Breast epithelium (tissue), 4 donors: ENCODE measurements at regions not wholly inside any gene's neighbourhood (a gene's known extent, or its start where the extent isn't known, plus 50 kb on each side); places are given as distances from the start of the nearest gene placed in this dataset.
"Not testable (repeated sequence)": the region's sequence is repeated elsewhere in the genome, so short reads cannot be mapped to it uniquely, and the experiment has no call there.

Experiments
- DNase-seq, 2 donors: peaks; one replicate each; pipeline ENCODE4 v3.0.0-alpha.2; 2019; ENCODE audit warnings: low spot score in 2 of 2
- H3K27ac ChIP-seq, 2 donors: fragments of 200-600 bp; sonication (generic) in 1 of 2; one replicate each; pipeline ENCODE4 v1.5.1; 2016 to 2019; ENCODE audit warnings: mild to moderate bottlenecking in 1 of 2
- H3K27me3 ChIP-seq, 2 donors: fragments of 200-600 bp; sonication (generic) in 1 of 2; one replicate each; pipeline versions ENCODE4 v1.5.1 to v1.6.0; 2017 to 2019; ENCODE audit warnings: control low read depth in 1 of 2, mild to moderate bottlenecking in 1 of 2
- H3K36me3 ChIP-seq: fragments of 200-600 bp; one replicate; pipeline ENCODE4 v1.5.1; 2019
- H3K4me1 ChIP-seq, 2 donors: fragments of 200-600 bp; sonication (generic); one replicate each; pipeline ENCODE4 v1.5.1; 2016 to 2019; ENCODE audit warnings: control low read depth in 1 of 2
- H3K4me3 ChIP-seq, 3 donors: fragments of 200-600 bp; sonication (generic); 1 replicate in 2 of 3; 2 replicates in 1 of 3; pipeline ENCODE4 v1.5.1; 2016 to 2019; ENCODE audit warnings: mild to moderate bottlenecking in 3 of 3, moderate library complexity in 2 of 3
- H3K9me3 ChIP-seq, 2 donors: fragments of 200-600 bp; sonication (generic) in 1 of 2; one replicate each; pipeline ENCODE4 v1.5.1; 2016 to 2019; ENCODE audit warnings: control low read depth in 1 of 2
- POLR2A ChIP-seq: fragments of 450-650 bp; IDR thresholded peaks from one replicate; pipeline ENCODE4 v1.6.1; 2016; ENCODE audit warnings: antibody characterized with exemption, mild to moderate bottlenecking, moderate library complexity
- POLR2AphosphoS5 ChIP-seq, 3 donors: sonication (generic); formaldehyde crosslinking; IDR thresholded peaks; one replicate each; pipeline ENCODE4 v1.6.1; 2017; ENCODE audit warnings: antibody characterized with exemption in 3 of 3
- intact Hi-C: fragments of 100-400 bp; cut with DNase I; formaldehyde crosslinking; loops from one replicate; pipeline ENCODE4 v1.15.1; 2023; ENCODE audit warnings: low total_unique reads
- TF ChIP-seq, protein P1 (sequence below), 3 donors: fragments of 450-650 bp; IDR thresholded peaks; one replicate each; pipeline ENCODE4 v1.5.1; 2016 to 2017; ENCODE audit warnings: antibody characterized with exemption in 3 of 3, mild to moderate bottlenecking in 3 of 3, moderate library complexity in 3 of 3

DNA sequence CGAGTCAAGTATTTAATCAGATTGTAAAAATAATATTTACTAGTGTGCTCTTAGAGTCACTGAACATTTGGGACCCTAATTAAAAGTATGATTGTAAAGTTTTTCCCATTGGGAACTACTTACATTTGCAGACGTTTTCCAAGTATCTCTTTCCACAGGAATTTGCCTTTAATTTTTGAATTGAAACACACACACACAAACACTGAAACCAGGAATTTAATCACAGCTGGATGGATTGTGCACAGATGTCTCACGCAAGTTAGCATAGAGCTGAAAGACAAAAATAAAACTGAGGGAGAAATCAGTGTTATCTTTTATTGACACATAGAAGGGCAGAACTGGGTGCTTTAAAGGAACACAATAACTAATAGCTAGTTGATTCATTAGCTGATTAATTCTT lies 230.7 kb downstream of the RND3 start:
- Histone ChIP-seq H3K36me3 (no peaks in the 10 kb centered on the region), H3K9me3 (no peaks in the 10 kb centered on the region), H3K4me3 (no peak overlapping the region), H3K27ac (no peak overlapping the region), H3K27me3 (no peaks in the 10 kb centered on the region), H3K4me1 (no peaks in the 10 kb centered on the region)
- intact Hi-C loops = no loop called here
- DNase-seq = no peak
- TF ChIP-seq, protein P1, sequence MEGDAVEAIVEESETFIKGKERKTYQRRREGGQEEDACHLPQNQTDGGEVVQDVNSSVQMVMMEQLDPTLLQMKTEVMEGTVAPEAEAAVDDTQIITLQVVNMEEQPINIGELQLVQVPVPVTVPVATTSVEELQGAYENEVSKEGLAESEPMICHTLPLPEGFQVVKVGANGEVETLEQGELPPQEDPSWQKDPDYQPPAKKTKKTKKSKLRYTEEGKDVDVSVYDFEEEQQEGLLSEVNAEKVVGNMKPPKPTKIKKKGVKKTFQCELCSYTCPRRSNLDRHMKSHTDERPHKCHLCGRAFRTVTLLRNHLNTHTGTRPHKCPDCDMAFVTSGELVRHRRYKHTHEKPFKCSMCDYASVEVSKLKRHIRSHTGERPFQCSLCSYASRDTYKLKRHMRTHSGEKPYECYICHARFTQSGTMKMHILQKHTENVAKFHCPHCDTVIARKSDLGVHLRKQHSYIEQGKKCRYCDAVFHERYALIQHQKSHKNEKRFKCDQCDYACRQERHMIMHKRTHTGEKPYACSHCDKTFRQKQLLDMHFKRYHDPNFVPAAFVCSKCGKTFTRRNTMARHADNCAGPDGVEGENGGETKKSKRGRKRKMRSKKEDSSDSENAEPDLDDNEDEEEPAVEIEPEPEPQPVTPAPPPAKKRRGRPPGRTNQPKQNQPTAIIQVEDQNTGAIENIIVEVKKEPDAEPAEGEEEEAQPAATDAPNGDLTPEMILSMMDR (IDR thresholded peaks at IDR 0.05) = no peak
- TF ChIP-seq POLR2A = no peak
- no peak for TF ChIP-seq POLR2AphosphoS5 (IDR thresholded peaks at IDR 0.05)

DNA sequence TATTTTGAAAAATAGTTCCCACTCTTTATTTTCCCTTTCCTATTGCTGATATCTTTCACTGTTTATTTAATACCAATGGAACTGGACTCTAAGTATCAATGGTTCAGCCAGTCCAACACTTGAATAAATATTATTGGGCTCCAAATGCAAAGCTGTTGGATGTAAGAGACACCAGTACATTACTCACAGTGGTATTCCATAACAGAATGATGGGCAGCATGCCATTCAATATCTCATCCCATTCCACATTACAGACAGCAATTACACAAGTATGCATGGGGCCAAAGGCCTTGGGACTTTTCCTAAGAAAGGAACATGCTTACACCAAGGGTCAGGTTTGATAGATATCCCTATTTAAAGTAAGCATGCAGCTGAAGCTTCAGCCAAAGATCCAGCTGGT lies 231.9 kb downstream of the RND3 start:
- Histone ChIP-seq H3K4me3 (no peak overlapping the region), H3K4me1 (no peaks in the 10 kb centered on the region), H3K27ac (no peak overlapping the region), H3K36me3 (no peaks in the 10 kb centered on the region), H3K9me3 (no peaks in the 10 kb centered on the region), H3K27me3 (no peaks in the 10 kb centered on the region)
- intact Hi-C loops = no loop called here
- no peak for DNase-seq
- TF ChIP-seq, protein P1 (IDR thresholded peaks at IDR 0.05) = no peak
- TF ChIP-seq POLR2A (no peak), POLR2AphosphoS5 (IDR thresholded peaks at IDR 0.05) (no peak)

DNA sequence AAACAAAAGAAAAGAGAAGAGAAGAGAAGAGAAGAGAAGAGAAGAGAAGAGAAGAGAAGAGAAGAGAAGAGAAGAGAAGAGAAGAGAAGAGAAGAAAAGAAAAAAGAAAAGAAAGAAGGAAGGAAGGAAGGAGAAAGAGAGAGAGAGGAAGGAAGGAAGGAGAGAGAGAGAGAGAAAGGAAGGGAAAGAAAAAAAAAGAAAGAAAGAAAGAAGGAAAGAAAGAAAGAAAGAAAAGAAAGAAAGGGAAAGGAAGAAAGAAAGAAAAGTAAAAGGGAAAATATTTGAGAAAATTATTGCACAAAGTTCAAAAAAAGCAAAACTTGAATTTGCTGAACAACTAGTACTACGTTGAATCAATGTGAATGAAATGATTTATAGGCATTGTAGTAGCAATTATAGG lies 237.7 kb downstream of the RND3 start:
- H3K9me3 ChIP-seq, H3K4me1 ChIP-seq, DNase-seq, H3K27me3 ChIP-seq, intact Hi-C loops, H3K27ac ChIP-seq, H3K4me3 ChIP-seq, H3K36me3 ChIP-seq: not testable (repeated sequence)

DNA sequence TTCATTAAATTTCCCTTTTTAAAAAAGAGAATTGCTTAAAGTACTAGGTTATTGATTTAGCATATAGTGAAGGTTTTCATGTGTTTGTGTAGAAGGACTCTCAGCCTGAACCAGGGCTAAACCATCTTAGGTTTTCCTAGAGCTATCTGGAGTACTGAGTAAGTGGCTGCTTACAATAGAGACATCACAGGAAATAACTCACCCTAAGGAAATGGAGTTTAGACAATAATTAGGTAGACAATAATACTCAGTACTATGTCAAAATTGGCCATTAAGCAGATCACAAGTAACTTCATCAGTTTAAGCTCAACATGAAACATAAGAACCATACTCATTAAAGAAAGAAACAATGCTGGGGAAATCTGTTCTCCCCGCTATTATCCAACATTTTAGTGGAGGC lies 240.0 kb downstream of the RND3 start:
- Histone ChIP-seq H3K36me3 (no peaks in the 10 kb centered on the region), H3K9me3 (no peaks in the 10 kb centered on the region), H3K4me3 (no peak overlapping the region), H3K27ac (no peak overlapping the region), H3K4me1 (no peaks in the 10 kb centered on the region), H3K27me3 (no peaks in the 10 kb centered on the region)
- no peak for DNase-seq
- TF ChIP-seq POLR2A (no peak), POLR2AphosphoS5 (IDR thresholded peaks at IDR 0.05) (no peak)
- TF ChIP-seq, protein P1 (IDR thresholded peaks at IDR 0.05) = no peak
- intact Hi-C loops = no loop called here

DNA sequence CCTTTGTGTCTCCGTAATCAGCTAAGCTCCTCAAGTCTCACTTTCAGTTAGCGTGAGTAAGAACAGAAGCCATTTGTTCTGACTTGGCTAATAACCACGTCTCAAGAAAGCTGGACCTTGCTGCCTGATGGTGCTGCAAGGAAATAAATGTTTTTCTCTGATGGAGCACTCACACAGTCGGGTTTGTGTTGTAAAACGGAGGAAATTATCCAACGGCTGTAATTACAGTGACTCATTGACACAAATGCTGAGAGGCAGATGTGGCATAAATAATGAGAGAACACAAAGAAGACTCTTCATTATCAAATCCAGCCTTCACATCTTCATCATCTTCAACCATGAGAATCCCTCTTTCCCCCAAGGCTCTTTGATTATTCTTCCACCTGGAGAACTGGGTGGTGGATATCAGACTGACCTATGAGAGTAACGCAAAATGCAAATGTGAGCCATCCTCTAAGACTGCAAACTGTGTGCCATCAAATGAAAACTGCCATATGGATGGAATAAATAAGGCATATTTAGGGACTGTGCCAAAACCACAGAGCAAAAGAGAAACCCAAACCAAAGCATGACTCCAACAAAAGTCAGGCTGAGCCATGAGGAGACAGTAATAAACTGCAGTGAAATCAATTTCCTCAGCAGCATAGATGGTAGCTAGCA lies 252.6 kb downstream of the RND3 start:
- no peak for TF ChIP-seq POLR2A
- TF ChIP-seq, protein P1 (IDR thresholded peaks at IDR 0.05) = no peak
- TF ChIP-seq POLR2AphosphoS5 (IDR thresholded peaks at IDR 0.05) = no peak

More for the DNA sequence above, 252.6 kb downstream of the RND3 start:
- no peaks in the 10 kb centered on the region for H3K9me3 ChIP-seq
- no peaks in the 10 kb centered on the region for H3K27me3 ChIP-seq
- intact Hi-C loops = no loop called here
- peak overlapping the region; percentile 68 to 74 for H3K27ac ChIP-seq
- H3K4me3 ChIP-seq = peak overlapping the region in 2 of 3 donors; percentile 8 to 50
- H3K36me3 ChIP-seq = no peaks in the 10 kb centered on the region
- H3K4me1 ChIP-seq = peaks cover 0 to 6% of the 10 kb centered on the region in 2 donors
- DNase-seq = no peak
